ENCODE measurements at regions not wholly inside any gene's neighbourhood (a gene's known extent, or its start where the extent isn't known, plus 50 kb on each side); places are given as distances from the start of the nearest gene placed in this dataset.

DNA sequence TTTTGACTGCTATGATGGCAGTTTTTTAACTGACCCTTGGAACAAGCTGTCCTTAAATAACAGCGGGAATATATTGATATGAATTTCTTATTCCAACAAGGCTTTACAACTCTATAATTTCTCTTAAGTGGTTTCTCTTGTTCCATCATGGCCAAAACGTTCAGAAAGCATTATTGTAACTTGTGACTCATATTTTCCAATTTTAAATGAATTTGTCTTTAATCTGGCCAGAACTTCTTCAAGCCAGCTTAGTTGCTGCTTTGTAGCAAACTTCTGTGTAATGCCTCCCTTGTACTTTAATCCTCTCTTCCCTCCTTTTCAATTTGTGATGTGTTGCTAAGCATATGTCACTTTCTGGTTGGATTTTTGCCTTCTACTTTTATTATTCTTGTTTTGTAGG lies 271.9 kb downstream of the KIF20B start:
- no peak for ATAC-seq
- BruUV-seq (replicated peaks) = no TSS peak
- in situ Hi-C loops (cut with HindIII; ENCODE audit: extremely low pct_ligation_motif_present, low pct_unique_long_range_greater_than_20kb) = no loop called here
- Histone ChIP-seq H2AFZ (ENCODE audit: low read length) (no peak overlapping the region), H3K4me1 (ENCODE audit: insufficient read depth, low read length) (no peaks in the 10 kb centered on the region), H3K4me3 (replicated peaks in 1 of 3; ENCODE audit: insufficient read depth in 1 of 3, low read depth in 2 of 3, low read length in 3 of 3) (no peak overlapping the region), H3K79me2 (ENCODE audit: insufficient read depth, low read length) (no peaks in the 10 kb centered on the region), H3K4me2 (ENCODE audit: low read depth, low read length) (no peak overlapping the region), H3K27me3 (ENCODE audit: control insufficient read depth in 1 of 2, insufficient read depth in 2 of 2, low read length in 2 of 2) (peaks cover 0 to 2% of the 10 kb centered on the region in 2 experiments; a peak in 1 of 5 replicates), H3K9ac (ENCODE audit: insufficient read depth, low read depth, low read length) (no peak overlapping the region), H3K9me3 (ENCODE audit: low read length) (no peaks in the 10 kb centered on the region), H3K27ac (ENCODE audit: extremely low read length, insufficient read depth, low read length) (no peak overlapping the region), H4K20me1 (ENCODE audit: insufficient read depth, low read length) (no peaks in the 10 kb centered on the region), H3K36me3 (replicated peaks in 1 of 2; ENCODE audit: control insufficient read depth in 1 of 2, insufficient read depth in 2 of 2, low read length in 2 of 2) (no peaks in the 10 kb centered on the region)
- no peak for FAIRE-seq
- POLR2A ChIA-PET = no interaction called here
- DNase-seq (ENCODE audit: low spot score) = no peak
- 48% methylated on average over 2 of the region's 2 CpGs for WGBS (ENCODE audit: low lambda C conversion rate)
- CTCF ChIA-PET (ENCODE audit: low intra/inter-chr PET ratio, low total read pairs) = no interaction called here
- intact Hi-C loops (cut with micrococcal nuclease; ENCODE audit: unreplicated experiment) = no loop called here
- TF ChIP-seq RELA (CRISPR knock-in tag; IDR thresholded peaks at IDR 0.05) (no peak), SRSF1 (optimal IDR thresholded peaks at IDR 0.05; ENCODE audit: low read depth, low read length) (no peak), PRPF4 (IDR thresholded peaks at IDR 0.05; ENCODE audit: low read depth, low read length, poor library complexity, severe bottlenecking) (no peak), ZNF75D (CRISPR knock-in tag; IDR thresholded peaks at IDR 0.05; ENCODE audit: borderline replicate concordance) (no peak), ZNF782 (CRISPR knock-in tag; IDR thresholded peaks at IDR 0.05; ENCODE audit: borderline replicate concordance) (no peak), TFDP2 (CRISPR knock-in tag; IDR thresholded peaks at IDR 0.05) (no peak), ZNF556 (CRISPR knock-in tag; IDR thresholded peaks at IDR 0.05; ENCODE audit: borderline replicate concordance) (no peak), ZUFSP (CRISPR knock-in tag; IDR thresholded peaks at IDR 0.05; ENCODE audit: borderline replicate concordance) (no peak), ZNF12 (CRISPR knock-in tag; IDR thresholded peaks at IDR 0.05) (no peak), ZNF331 (CRISPR knock-in tag; IDR thresholded peaks at IDR 0.05) (no peak), KLF16 (CRISPR knock-in tag; IDR thresholded peaks at IDR 0.05) (no peak), CEBPZ (IDR thresholded peaks at IDR 0.05; ENCODE audit: low read length) (no peak)
- TF ChIP-seq, protein P1, sequence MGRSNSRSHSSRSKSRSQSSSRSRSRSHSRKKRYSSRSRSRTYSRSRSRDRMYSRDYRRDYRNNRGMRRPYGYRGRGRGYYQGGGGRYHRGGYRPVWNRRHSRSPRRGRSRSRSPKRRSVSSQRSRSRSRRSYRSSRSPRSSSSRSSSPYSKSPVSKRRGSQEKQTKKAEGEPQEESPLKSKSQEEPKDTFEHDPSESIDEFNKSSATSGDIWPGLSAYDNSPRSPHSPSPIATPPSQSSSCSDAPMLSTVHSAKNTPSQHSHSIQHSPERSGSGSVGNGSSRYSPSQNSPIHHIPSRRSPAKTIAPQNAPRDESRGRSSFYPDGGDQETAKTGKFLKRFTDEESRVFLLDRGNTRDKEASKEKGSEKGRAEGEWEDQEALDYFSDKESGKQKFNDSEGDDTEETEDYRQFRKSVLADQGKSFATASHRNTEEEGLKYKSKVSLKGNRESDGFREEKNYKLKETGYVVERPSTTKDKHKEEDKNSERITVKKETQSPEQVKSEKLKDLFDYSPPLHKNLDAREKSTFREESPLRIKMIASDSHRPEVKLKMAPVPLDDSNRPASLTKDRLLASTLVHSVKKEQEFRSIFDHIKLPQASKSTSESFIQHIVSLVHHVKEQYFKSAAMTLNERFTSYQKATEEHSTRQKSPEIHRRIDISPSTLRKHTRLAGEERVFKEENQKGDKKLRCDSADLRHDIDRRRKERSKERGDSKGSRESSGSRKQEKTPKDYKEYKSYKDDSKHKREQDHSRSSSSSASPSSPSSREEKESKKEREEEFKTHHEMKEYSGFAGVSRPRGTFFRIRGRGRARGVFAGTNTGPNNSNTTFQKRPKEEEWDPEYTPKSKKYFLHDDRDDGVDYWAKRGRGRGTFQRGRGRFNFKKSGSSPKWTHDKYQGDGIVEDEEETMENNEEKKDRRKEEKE (IDR thresholded peaks at IDR 0.05) = no peak
- TF ChIP-seq, protein P2, sequence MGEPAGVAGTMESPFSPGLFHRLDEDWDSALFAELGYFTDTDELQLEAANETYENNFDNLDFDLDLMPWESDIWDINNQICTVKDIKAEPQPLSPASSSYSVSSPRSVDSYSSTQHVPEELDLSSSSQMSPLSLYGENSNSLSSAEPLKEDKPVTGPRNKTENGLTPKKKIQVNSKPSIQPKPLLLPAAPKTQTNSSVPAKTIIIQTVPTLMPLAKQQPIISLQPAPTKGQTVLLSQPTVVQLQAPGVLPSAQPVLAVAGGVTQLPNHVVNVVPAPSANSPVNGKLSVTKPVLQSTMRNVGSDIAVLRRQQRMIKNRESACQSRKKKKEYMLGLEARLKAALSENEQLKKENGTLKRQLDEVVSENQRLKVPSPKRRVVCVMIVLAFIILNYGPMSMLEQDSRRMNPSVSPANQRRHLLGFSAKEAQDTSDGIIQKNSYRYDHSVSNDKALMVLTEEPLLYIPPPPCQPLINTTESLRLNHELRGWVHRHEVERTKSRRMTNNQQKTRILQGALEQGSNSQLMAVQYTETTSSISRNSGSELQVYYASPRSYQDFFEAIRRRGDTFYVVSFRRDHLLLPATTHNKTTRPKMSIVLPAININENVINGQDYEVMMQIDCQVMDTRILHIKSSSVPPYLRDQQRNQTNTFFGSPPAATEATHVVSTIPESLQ (CRISPR knock-in tag; conservative IDR thresholded peaks at IDR 0.05) = no peak

Data from HepG2 (cell line).